Neural cell (in vitro differentiated cells): ENCODE measurements at regions not wholly inside any gene's neighbourhood (a gene's known extent, or its start where the extent isn't known, plus 50 kb on each side); places are given as distances from the start of the nearest gene placed in this dataset.

ENCODE experiments used
- EP300 ChIP-seq: fragments of 450-650 bp; conservative IDR thresholded peaks from 2 replicates; pipeline ENCODE4 v1.6.1; 2014; ENCODE audit warnings: antibody characterized with exemption, mild to moderate bottlenecking, moderate library complexity; ENCODE audit not compliant: poor library complexity, severe bottlenecking
- EZH2 ChIP-seq: fragments of 200-600, 300-800 bp; shearing (Covaris generic), sonication (generic); IDR thresholded peaks from 2 replicates; pipeline ENCODE4 v1.6.1; 2014; ENCODE audit warnings: antibody characterized with exemption, low read length, borderline replicate concordance, mild to moderate bottlenecking; ENCODE audit not compliant: insufficient read depth, poor library complexity, severe bottlenecking
- POLR2AphosphoS5 ChIP-seq: IDR thresholded peaks from 2 replicates; pipeline ENCODE4 v1.6.1; 2012
- RAD21 ChIP-seq: fragments of 450-650 bp; conservative IDR thresholded peaks from 2 replicates; pipeline ENCODE4 v1.6.1; 2014; ENCODE audit warnings: antibody characterized with exemption, mild to moderate bottlenecking, moderate library complexity
- SMC3 ChIP-seq: fragments of 450-650 bp; conservative IDR thresholded peaks from 2 replicates; pipeline ENCODE4 v1.6.1; 2014; ENCODE audit warnings: antibody characterized with exemption, mild to moderate bottlenecking, moderate library complexity; ENCODE audit not compliant: poor library complexity
- TF ChIP-seq, protein P1 (sequence below): fragments of 450-650 bp; IDR thresholded peaks from 2 replicates; pipeline ENCODE4 v1.5.1; 2014; ENCODE audit warnings: antibody characterized with exemption, mild to moderate bottlenecking, moderate library complexity; ENCODE audit not compliant: poor library complexity, severe bottlenecking
- TF ChIP-seq, protein P2 (sequence below): IDR thresholded peaks from 2 replicates; pipeline ENCODE4 v1.6.1; 2012; ENCODE audit warnings: borderline replicate concordance

DNA sequence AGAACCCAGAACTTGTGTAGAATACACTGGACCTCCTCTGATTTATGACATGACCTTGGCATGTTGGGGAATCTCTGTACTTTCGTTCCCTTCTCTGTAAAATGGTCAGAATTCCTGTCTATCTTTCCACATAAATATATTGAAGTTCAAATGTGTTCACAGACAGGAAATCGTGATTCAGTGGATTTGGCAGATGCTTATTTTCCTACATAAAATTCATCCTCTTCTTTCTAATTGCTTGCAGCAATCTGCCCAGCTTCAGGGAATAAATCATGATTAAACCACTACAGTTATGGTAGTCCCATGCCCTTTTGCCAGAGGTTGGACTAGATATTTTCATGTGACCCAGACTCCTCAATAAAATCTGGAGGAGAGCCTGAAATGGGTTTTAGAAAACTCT is 52.1 kb upstream of the ARL15 start:
- TF ChIP-seq EP300 (no peak), EZH2 (no peak), POLR2AphosphoS5 (no peak), SMC3 (no peak), RAD21 (no peak)
- TF ChIP-seq, protein P1, sequence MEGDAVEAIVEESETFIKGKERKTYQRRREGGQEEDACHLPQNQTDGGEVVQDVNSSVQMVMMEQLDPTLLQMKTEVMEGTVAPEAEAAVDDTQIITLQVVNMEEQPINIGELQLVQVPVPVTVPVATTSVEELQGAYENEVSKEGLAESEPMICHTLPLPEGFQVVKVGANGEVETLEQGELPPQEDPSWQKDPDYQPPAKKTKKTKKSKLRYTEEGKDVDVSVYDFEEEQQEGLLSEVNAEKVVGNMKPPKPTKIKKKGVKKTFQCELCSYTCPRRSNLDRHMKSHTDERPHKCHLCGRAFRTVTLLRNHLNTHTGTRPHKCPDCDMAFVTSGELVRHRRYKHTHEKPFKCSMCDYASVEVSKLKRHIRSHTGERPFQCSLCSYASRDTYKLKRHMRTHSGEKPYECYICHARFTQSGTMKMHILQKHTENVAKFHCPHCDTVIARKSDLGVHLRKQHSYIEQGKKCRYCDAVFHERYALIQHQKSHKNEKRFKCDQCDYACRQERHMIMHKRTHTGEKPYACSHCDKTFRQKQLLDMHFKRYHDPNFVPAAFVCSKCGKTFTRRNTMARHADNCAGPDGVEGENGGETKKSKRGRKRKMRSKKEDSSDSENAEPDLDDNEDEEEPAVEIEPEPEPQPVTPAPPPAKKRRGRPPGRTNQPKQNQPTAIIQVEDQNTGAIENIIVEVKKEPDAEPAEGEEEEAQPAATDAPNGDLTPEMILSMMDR: no peak
- TF ChIP-seq, protein P2, sequence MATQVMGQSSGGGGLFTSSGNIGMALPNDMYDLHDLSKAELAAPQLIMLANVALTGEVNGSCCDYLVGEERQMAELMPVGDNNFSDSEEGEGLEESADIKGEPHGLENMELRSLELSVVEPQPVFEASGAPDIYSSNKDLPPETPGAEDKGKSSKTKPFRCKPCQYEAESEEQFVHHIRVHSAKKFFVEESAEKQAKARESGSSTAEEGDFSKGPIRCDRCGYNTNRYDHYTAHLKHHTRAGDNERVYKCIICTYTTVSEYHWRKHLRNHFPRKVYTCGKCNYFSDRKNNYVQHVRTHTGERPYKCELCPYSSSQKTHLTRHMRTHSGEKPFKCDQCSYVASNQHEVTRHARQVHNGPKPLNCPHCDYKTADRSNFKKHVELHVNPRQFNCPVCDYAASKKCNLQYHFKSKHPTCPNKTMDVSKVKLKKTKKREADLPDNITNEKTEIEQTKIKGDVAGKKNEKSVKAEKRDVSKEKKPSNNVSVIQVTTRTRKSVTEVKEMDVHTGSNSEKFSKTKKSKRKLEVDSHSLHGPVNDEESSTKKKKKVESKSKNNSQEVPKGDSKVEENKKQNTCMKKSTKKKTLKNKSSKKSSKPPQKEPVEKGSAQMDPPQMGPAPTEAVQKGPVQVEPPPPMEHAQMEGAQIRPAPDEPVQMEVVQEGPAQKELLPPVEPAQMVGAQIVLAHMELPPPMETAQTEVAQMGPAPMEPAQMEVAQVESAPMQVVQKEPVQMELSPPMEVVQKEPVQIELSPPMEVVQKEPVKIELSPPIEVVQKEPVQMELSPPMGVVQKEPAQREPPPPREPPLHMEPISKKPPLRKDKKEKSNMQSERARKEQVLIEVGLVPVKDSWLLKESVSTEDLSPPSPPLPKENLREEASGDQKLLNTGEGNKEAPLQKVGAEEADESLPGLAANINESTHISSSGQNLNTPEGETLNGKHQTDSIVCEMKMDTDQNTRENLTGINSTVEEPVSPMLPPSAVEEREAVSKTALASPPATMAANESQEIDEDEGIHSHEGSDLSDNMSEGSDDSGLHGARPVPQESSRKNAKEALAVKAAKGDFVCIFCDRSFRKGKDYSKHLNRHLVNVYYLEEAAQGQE: no peak
